HG03097 (cell line): ENCODE measurements at regions not wholly inside any gene's neighbourhood (a gene's known extent, or its start where the extent isn't known, plus 50 kb on each side); places are given as distances from the start of the nearest gene placed in this dataset.
"Not testable (repeated sequence)": the region's sequence is repeated elsewhere in the genome, so short reads cannot be mapped to it uniquely, and the experiment has no call there.

Experiments used
- ATAC-seq: cut with Tn5 transposase; IDR thresholded peaks from one replicate; pipeline ENCODE4 v1.9.1; 2021; ENCODE audit not compliant: unreplicated experiment, low FRiP score

- ATAC-seq: no peak
Observed at GRCh38 chr9:117649126-117649525, 55.1 kb upstream of the TLR4 start.

- ATAC-seq: no peak
Observed at GRCh38 chr9:117644932-117645636, 59.1 kb upstream of the TLR4 start.

GRCh38 chr9:117644133-117644931 lies 59.9 kb upstream of the TLR4 start:
- ATAC-seq: no peak

- no peak for ATAC-seq
Observed at GRCh38 chr9:117643288-117643654, 60.9 kb upstream of the TLR4 start.

- not testable (repeated sequence) for ATAC-seq
Observed at GRCh38 chr9:117642571-117643287, 61.5 kb upstream of the TLR4 start.

- ATAC-seq: no peak
Observed at GRCh38 chr9:117636681-117637080, 67.5 kb upstream of the TLR4 start.

- ATAC-seq: no peak
Observed at GRCh38 chr9:117625154-117625553, 79.0 kb upstream of the TLR4 start.

GRCh38 chr9:117624106-117624505 lies 80.1 kb upstream of the TLR4 start:
- ATAC-seq: no peak

GRCh38 chr9:117622347-117622746 lies 81.9 kb upstream of the TLR4 start:
- no peak for ATAC-seq

GRCh38 chr9:117616431-117616831 lies 87.8 kb upstream of the TLR4 start:
- no peak for ATAC-seq

GRCh38 chr9:117612317-117612716 lies 91.9 kb upstream of the TLR4 start:
- no peak for ATAC-seq

- no peak for ATAC-seq
Observed at GRCh38 chr9:117597977-117598376, 106.2 kb upstream of the TLR4 start.

- no peak for ATAC-seq
Observed at GRCh38 chr9:117596678-117597077, 107.5 kb upstream of the TLR4 start.

- ATAC-seq: no peak
Observed at GRCh38 chr9:117595650-117596049, 108.6 kb upstream of the TLR4 start.

- ATAC-seq: no peak
Observed at GRCh38 chr9:117587263-117587662, 116.9 kb upstream of the TLR4 start.

- ATAC-seq: no peak
Observed at GRCh38 chr9:117574099-117574498, 130.1 kb upstream of the TLR4 start.

- no peak for ATAC-seq
Observed at GRCh38 chr9:117564839-117565238, 139.4 kb upstream of the TLR4 start.

GRCh38 chr9:117561761-117562160 lies 142.4 kb upstream of the TLR4 start:
- no peak for ATAC-seq

- no peak for ATAC-seq
Observed at GRCh38 chr9:117555964-117556629, 141.2 kb upstream of the ASTN2 start.

GRCh38 chr9:117552811-117553210 lies 138.0 kb upstream of the ASTN2 start:
- ATAC-seq: no peak

- ATAC-seq: no peak
Observed at GRCh38 chr9:117551171-117551570, 136.3 kb upstream of the ASTN2 start.
